GM12865 (cell line): ENCODE measurements at regions not wholly inside any gene's neighbourhood (a gene's known extent, or its start where the extent isn't known, plus 50 kb on each side); places are given as distances from the start of the nearest gene placed in this dataset.

ENCODE experiments used
- DNase-seq: peaks from one replicate; pipeline ENCODE4 v3.0.0; 2010; ENCODE audit warnings: low read depth
- H3K4me3 ChIP-seq: 2 replicates; pipeline ENCODE4 v1.5.1; 2011; ENCODE audit warnings: mild to moderate bottlenecking, low read depth, low read length, control low read depth
- CTCF ChIP-seq: IDR thresholded peaks from 2 replicates; pipeline ENCODE4 v1.5.1; 2011; ENCODE audit warnings: low read length, control low read depth, low read depth, inconsistent platforms; ENCODE audit not compliant: insufficient read depth; ENCODE audit errors: missing control alignments

DNA sequence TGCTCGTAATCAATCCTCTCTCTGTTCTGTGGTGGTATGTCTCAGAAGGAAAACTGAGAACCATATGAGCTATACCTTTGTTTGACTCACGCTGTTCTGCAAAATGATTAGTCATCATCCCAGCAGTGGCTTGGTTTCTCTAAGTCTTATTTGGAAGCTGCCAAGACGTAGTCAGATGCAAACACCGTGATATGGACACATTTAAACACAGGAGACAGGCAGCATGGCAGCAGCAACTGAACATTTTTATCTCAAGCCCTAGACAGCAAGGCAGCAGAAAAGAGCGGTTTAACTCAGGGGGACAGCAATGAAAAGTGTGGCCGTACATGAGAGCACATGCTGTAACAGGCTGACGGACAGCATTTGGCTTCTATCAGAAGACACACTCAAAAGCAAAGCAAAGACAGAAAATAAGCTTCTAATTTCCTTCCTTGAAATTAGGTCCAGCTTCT lies 1295.1 kb downstream of the EPHA7 start:
- no peak overlapping the region for H3K4me3 ChIP-seq
- no peak for TF ChIP-seq CTCF
- no peak for DNase-seq

GRCh38 chr6:92122746-92123145 lies 1296.6 kb downstream of the EPHA7 start:
- no peak for TF ChIP-seq CTCF
- no peak for DNase-seq

DNA sequence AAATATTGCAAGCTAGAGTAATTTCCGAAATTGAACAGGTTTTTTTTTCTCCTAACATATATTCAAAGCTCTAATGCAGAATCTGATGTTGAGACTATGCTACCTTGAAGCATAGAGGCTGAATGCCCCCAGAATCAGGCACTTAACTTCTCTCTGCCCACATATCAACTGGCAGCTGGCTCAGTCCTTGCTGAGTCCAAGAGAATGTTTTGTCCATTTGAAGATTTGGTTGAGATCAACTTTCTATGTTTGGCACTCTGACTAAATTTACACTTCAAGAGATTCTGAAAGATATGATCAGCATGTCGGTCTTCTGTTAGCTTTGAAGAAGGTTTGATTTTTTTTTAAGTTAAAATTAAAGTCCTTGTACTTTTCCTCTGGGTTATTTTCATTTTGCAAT lies 1298.1 kb downstream of the EPHA7 start:
- no peak for TF ChIP-seq CTCF
- no peak overlapping the region for H3K4me3 ChIP-seq
- no peak for DNase-seq

More at GRCh38 chr6:92122746-92123145, 1296.6 kb downstream of the EPHA7 start:
- no peak overlapping the region for H3K4me3 ChIP-seq

- no peak for TF ChIP-seq CTCF
- H3K4me3 ChIP-seq, result no peak overlapping the region
- DNase-seq, result no peak
These were observed 1301.6 kb downstream of the EPHA7 start for GRCh38 chr6:92117800-92118199.

GRCh38 chr6:92114797-92115196 lies 1304.6 kb downstream of the EPHA7 start:
- DNase-seq, result no peak
- TF ChIP-seq CTCF, result no peak
- no peak overlapping the region for H3K4me3 ChIP-seq

DNA sequence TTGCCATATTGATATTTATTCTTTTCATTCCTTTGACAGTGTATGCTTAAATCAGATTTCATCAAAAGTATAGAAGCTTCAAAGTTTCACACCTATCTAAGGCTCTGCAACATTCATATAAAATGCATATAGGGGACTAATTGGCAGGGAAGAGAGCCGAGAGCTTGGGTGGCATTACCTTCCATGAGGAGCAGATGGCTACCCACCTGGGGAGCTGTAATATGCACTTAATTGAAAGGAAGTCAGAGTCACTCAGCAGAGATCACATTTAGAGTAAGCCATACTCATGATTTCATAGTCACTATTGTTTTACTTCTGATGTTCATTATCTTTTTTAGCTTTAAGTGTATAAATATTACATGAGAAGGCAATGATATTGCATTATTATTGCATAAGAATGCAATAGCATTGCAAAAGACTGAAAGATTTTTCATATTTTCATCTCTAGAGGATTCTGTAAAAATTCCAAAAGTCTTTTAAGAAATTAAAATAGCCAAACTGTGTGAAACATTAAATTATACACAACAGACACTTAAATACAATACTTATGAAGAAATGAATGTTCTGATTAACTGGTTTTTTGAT lies 1305.2 kb downstream of the EPHA7 start:
- no peak for DNase-seq
- no peak for TF ChIP-seq CTCF
- H3K4me3 ChIP-seq, result no peak overlapping the region

GRCh38 chr6:92111386-92111785 lies 1308.0 kb downstream of the EPHA7 start:
- H3K4me3 ChIP-seq, result no peak overlapping the region
- DNase-seq, result no peak
- no peak for TF ChIP-seq CTCF
